ENCODE measurements at regions not wholly inside any gene's neighbourhood (a gene's known extent, or its start where the extent isn't known, plus 50 kb on each side); places are given as distances from the start of the nearest gene placed in this dataset.

DNA sequence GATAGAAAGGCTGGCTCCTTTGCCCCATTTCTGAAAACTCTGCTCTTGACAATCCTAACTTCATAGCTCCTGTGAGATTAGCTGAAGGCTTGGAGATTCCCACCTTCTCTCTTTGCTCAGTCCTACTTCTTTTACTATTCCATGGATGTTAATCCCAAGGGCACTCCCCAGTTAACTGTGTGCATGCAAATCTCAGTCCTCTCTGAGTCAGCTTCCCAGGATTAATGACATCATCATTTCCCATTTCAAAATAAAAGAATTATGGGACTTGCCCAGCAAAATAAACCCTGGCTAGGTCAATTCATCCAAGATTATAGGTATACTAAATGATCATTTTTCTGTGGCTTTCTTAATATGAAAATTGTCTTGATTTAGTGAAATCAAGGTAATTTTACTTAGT is 328.6 kb upstream of the NR3C2 start:
- H3K36me3 ChIP-seq (ENCODE audit: control insufficient read depth, insufficient read depth, low read length), result no peaks in the 10 kb centered on the region
- H3K4me1 ChIP-seq (ENCODE audit: control insufficient read depth, insufficient read depth, low read length), result no peaks in the 10 kb centered on the region
- no peak overlapping the region for H3K9ac ChIP-seq (ENCODE audit: low read length)
- no peaks in the 10 kb centered on the region for H3K27me3 ChIP-seq (ENCODE audit: control insufficient read depth, insufficient read depth, low read length)
- no peak overlapping the region for H3K27ac ChIP-seq (ENCODE audit: low read depth, low read length)
- no peak overlapping the region for H3K4me3 ChIP-seq (ENCODE audit: low read length)

- H3K4me3 ChIP-seq (ENCODE audit: low read length), result no peak overlapping the region
- H3K4me1 ChIP-seq (ENCODE audit: control insufficient read depth, insufficient read depth, low read length), result no peaks in the 10 kb centered on the region
- H3K27ac ChIP-seq (ENCODE audit: low read depth, low read length), result no peak overlapping the region
- H3K9ac ChIP-seq (ENCODE audit: low read length), result no peak overlapping the region
- no peaks in the 10 kb centered on the region for H3K27me3 ChIP-seq (ENCODE audit: control insufficient read depth, insufficient read depth, low read length)
- H3K36me3 ChIP-seq (ENCODE audit: control insufficient read depth, insufficient read depth, low read length), result no peaks in the 10 kb centered on the region
Measured at GRCh38 chr4:148770377-148770776, 328.2 kb upstream of the NR3C2 start.

DNA sequence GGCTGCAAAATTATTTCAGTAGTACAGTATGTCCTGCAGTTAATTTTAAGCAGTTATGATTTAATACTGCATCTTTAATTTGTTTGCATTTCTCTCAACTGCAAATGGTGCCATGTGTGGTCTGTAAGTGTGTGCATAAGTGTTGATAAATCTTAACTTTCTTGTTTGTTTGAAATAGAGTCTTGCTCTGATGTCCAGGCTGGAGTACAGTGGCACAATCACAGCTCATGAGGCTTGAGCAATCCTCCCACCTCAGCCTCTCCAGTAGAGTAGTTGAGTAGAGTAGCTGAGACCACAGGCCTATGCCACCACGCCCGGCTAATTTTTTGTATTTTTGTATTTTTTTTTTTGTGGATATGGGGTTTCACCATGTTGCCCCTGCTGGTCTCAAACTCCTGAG is 322.5 kb upstream of the NR3C2 start:
- no peak overlapping the region for H3K27ac ChIP-seq (ENCODE audit: low read depth, low read length)
- no peaks in the 10 kb centered on the region for H3K36me3 ChIP-seq (ENCODE audit: control insufficient read depth, insufficient read depth, low read length)
- H3K27me3 ChIP-seq (ENCODE audit: control insufficient read depth, insufficient read depth, low read length), result no peaks in the 10 kb centered on the region
- H3K4me1 ChIP-seq (ENCODE audit: control insufficient read depth, insufficient read depth, low read length), result no peaks in the 10 kb centered on the region
- H3K4me3 ChIP-seq (ENCODE audit: low read length), result no peak overlapping the region
- H3K9ac ChIP-seq (ENCODE audit: low read length), result no peak overlapping the region

- H3K27me3 ChIP-seq (ENCODE audit: control insufficient read depth, insufficient read depth, low read length), result no peaks in the 10 kb centered on the region
- H3K4me1 ChIP-seq (ENCODE audit: control insufficient read depth, insufficient read depth, low read length), result no peaks in the 10 kb centered on the region
- no peak overlapping the region for H3K4me3 ChIP-seq (ENCODE audit: low read length)
- H3K9ac ChIP-seq (ENCODE audit: low read length), result no peak overlapping the region
- H3K36me3 ChIP-seq (ENCODE audit: control insufficient read depth, insufficient read depth, low read length), result no peaks in the 10 kb centered on the region
- no peak overlapping the region for H3K27ac ChIP-seq (ENCODE audit: low read depth, low read length)
Measured at GRCh38 chr4:148757171-148757570, 315.0 kb upstream of the NR3C2 start.

GRCh38 chr4:148749403-148749802 is 307.2 kb upstream of the NR3C2 start:
- H3K4me3 ChIP-seq (ENCODE audit: low read length), result no peak overlapping the region
- H3K27ac ChIP-seq (ENCODE audit: low read depth, low read length), result no peak overlapping the region
- no peaks in the 10 kb centered on the region for H3K36me3 ChIP-seq (ENCODE audit: control insufficient read depth, insufficient read depth, low read length)
- no peaks in the 10 kb centered on the region for H3K27me3 ChIP-seq (ENCODE audit: control insufficient read depth, insufficient read depth, low read length)
- H3K4me1 ChIP-seq (ENCODE audit: control insufficient read depth, insufficient read depth, low read length), result no peaks in the 10 kb centered on the region
- no peak overlapping the region for H3K9ac ChIP-seq (ENCODE audit: low read length)

- Histone ChIP-seq H3K9ac (ENCODE audit: low read length) (no peak overlapping the region), H3K27me3 (ENCODE audit: control insufficient read depth, insufficient read depth, low read length) (no peaks in the 10 kb centered on the region), H3K27ac (ENCODE audit: low read depth, low read length) (no peak overlapping the region), H3K4me1 (ENCODE audit: control insufficient read depth, insufficient read depth, low read length) (no peaks in the 10 kb centered on the region), H3K36me3 (ENCODE audit: control insufficient read depth, insufficient read depth, low read length) (no peaks in the 10 kb centered on the region), H3K4me3 (ENCODE audit: low read length) (no peak overlapping the region)
Measured at GRCh38 chr4:148747721-148748268, 305.6 kb upstream of the NR3C2 start.

- Histone ChIP-seq H3K27me3 (ENCODE audit: control insufficient read depth, insufficient read depth, low read length) (no peaks in the 10 kb centered on the region), H3K9ac (ENCODE audit: low read length) (no peak overlapping the region), H3K4me1 (ENCODE audit: control insufficient read depth, insufficient read depth, low read length) (no peaks in the 10 kb centered on the region)
Measured at GRCh38 chr4:148740701-148741100, 298.5 kb upstream of the NR3C2 start.

DNA sequence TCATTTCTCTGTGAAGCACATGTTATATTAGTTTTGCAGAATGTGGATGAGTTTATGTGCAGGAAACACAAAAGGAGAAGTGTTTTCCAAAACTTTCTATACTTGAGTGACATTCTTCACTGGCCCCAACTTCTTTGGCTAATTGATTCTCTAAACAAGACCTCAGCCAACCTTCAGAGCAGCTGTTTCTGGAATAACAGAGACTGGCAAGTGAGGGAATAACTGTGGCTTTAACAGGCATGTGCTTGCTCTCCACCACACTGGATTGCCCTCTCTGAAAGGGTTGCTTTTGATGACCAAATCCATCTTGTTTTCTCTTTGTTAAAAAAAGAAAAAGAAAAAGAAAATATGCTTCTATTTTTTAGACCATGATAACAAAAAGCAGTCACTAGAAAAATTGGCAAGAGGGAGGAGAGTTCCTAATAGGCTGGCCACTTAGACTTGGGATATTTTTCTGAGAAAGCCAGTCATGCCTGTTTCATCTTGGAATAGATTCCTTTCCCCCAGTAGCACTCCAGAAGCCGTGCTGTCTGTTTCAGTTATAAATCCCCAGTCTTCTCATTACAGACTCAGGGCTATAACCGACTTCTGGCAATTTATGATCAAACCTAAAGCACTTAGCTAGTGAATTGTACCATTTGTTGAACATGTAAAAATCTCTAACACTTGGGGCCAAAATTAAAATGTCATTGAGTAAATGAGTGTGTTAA is 295.0 kb upstream of the NR3C2 start:
- Histone ChIP-seq H3K4me3 (ENCODE audit: low read length) (no peak overlapping the region), H3K27ac (ENCODE audit: low read depth, low read length) (no peak overlapping the region)

More at GRCh38 chr4:148740701-148741100, 298.5 kb upstream of the NR3C2 start:
- no peaks in the 10 kb centered on the region for H3K36me3 ChIP-seq (ENCODE audit: control insufficient read depth, insufficient read depth, low read length)
- no peak overlapping the region for H3K4me3 ChIP-seq (ENCODE audit: low read length)
- no peak overlapping the region for H3K27ac ChIP-seq (ENCODE audit: low read depth, low read length)

GRCh38 chr4:148735432-148736155 is 293.4 kb upstream of the NR3C2 start:
- H3K27me3 ChIP-seq (ENCODE audit: control insufficient read depth, insufficient read depth, low read length), result no peaks in the 10 kb centered on the region
- no peak overlapping the region for H3K27ac ChIP-seq (ENCODE audit: low read depth, low read length)
- H3K36me3 ChIP-seq (ENCODE audit: control insufficient read depth, insufficient read depth, low read length), result no peaks in the 10 kb centered on the region
- H3K4me1 ChIP-seq (ENCODE audit: control insufficient read depth, insufficient read depth, low read length), result no peaks in the 10 kb centered on the region
- H3K4me3 ChIP-seq (ENCODE audit: low read length), result no peak overlapping the region
- no peak overlapping the region for H3K9ac ChIP-seq (ENCODE audit: low read length)

More for the DNA sequence above, 295.0 kb upstream of the NR3C2 start:
- Histone ChIP-seq H3K9ac (ENCODE audit: low read length) (no peak overlapping the region), H3K36me3 (ENCODE audit: control insufficient read depth, insufficient read depth, low read length) (no peaks in the 10 kb centered on the region), H3K4me1 (ENCODE audit: control insufficient read depth, insufficient read depth, low read length) (no peaks in the 10 kb centered on the region), H3K27me3 (ENCODE audit: control insufficient read depth, insufficient read depth, low read length) (no peaks in the 10 kb centered on the region)

DNA sequence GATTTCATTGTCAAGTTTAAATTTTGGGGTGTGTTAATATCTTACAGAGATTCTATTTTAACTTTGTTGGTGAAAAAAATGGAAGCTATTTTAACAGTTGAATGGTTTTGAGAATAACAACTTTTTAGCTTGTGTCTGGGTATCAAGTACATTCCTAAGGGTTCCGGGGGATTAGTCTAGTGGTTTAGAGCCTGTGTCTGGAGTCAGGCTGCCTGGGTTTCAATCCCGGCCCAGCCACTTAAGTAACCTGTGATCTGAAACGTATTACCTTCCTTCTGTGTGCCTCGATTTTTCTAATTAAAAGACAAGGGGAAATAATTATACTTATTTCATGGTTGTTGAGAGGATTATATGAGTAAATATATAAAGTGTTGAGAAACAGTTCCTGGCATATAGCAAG is 288.6 kb upstream of the NR3C2 start:
- Histone ChIP-seq H3K27me3 (ENCODE audit: control insufficient read depth, insufficient read depth, low read length) (no peaks in the 10 kb centered on the region), H3K9ac (ENCODE audit: low read length) (no peak overlapping the region), H3K27ac (ENCODE audit: low read depth, low read length) (no peak overlapping the region)

GRCh38 chr4:148730082-148730640 is 287.9 kb upstream of the NR3C2 start:
- Histone ChIP-seq H3K27me3 (ENCODE audit: control insufficient read depth, insufficient read depth, low read length) (no peaks in the 10 kb centered on the region), H3K36me3 (ENCODE audit: control insufficient read depth, insufficient read depth, low read length) (no peaks in the 10 kb centered on the region), H3K4me1 (ENCODE audit: control insufficient read depth, insufficient read depth, low read length) (no peaks in the 10 kb centered on the region), H3K4me3 (ENCODE audit: low read length) (no peak overlapping the region), H3K9ac (ENCODE audit: low read length) (no peak overlapping the region), H3K27ac (ENCODE audit: low read depth, low read length) (no peak overlapping the region)

More for the DNA sequence above, 288.6 kb upstream of the NR3C2 start:
- Histone ChIP-seq H3K4me3 (ENCODE audit: low read length) (no peak overlapping the region), H3K36me3 (ENCODE audit: control insufficient read depth, insufficient read depth, low read length) (no peaks in the 10 kb centered on the region), H3K4me1 (ENCODE audit: control insufficient read depth, insufficient read depth, low read length) (no peaks in the 10 kb centered on the region)

DNA sequence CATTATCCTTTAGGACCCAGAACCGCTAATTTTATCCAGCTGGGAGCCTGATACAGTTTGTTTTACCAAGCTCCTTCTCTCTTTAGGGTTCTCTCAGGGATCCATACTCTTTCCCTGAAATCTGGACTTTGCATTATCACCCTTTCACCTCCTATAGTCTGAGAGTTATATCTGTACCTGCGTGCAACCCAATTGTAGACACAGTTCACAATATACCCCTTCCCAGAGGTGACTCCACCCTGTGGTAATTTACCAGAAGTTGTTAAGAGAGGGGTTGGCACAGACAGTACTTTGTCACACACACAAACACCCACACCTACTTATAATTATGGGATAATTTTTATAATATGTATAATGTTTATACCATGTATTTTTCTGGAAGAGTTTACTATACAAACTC is 275.8 kb upstream of the NR3C2 start:
- Histone ChIP-seq H3K27ac (ENCODE audit: low read depth, low read length) (no peak overlapping the region), H3K36me3 (ENCODE audit: control insufficient read depth, insufficient read depth, low read length) (no peaks in the 10 kb centered on the region), H3K4me3 (ENCODE audit: low read length) (no peak overlapping the region), H3K27me3 (ENCODE audit: control insufficient read depth, insufficient read depth, low read length) (no peaks in the 10 kb centered on the region), H3K4me1 (ENCODE audit: control insufficient read depth, insufficient read depth, low read length) (no peaks in the 10 kb centered on the region), H3K9ac (ENCODE audit: low read length) (no peak overlapping the region)
